ENCODE measurements at regions not wholly inside any gene's neighbourhood (a gene's known extent, or its start where the extent isn't known, plus 50 kb on each side); places are given as distances from the start of the nearest gene placed in this dataset.
"Not testable (repeated sequence)": the region's sequence is repeated elsewhere in the genome, so short reads cannot be mapped to it uniquely, and the experiment has no call there.

DNA sequence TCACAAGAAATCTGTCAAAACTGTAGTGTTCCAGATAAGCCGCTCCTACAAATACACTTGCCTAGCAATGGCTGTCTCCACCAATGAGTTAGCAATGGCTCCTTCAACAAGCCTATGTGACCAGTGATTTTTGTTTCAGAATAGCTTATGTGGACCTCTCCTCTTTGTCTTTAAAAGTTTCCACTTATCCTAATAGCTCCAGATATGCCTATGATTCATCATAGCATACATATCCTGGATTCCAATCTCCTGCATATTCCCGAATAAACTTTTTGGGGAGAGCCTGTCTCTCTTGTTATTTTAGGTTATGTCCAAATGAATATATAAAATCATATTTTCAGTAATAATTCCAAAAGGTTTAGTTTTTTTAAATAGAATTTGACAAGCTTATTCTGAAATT, 510.6 kb downstream of the ARL4A start:
- DNase-seq (ENCODE audit: low read depth), result no peak

DNA sequence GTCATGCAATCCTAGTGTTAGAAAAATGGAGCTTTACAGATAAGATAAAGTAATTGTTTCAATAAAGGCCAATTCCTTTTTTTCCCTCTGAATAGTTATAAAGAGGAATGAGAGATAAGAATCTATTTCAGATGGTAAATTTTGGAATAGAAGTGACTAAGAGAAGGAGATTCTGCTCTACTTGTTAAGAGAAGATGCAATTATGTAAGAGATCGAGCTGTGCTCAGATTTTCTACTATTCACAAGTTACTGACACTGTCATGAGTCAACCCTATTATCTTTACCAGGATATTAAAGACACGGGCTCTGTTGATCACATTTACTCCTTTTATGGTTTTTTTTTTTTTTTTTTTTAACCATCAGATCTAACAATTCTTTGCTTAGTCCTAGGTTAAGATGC, 511.3 kb downstream of the ARL4A start:
- DNase-seq (ENCODE audit: low read depth), result no peak

GRCh38 chr7:13201628-13202027, 514.2 kb downstream of the ARL4A start:
- no peak for DNase-seq (ENCODE audit: low read depth)

DNA sequence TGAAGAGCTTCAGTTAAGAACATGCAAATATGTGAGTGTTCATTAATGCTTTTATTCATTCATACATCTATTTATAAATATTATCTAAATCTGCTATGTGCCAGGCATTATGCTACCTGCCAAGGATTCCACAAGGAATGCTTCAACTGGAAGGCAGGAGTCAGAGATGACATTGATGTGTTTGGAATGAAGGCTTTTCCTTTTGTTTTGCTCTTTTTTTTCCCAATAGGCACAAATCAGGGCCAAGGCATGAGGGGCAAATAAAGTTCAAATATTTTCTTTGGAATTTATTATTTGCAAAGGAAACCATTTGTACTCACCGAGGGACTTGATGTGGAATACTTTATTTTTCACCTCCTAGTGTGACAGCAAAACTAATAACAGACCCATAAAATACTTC, 530.3 kb downstream of the ARL4A start:
- DNase-seq (ENCODE audit: low read depth), result peak; percentile 20

DNA sequence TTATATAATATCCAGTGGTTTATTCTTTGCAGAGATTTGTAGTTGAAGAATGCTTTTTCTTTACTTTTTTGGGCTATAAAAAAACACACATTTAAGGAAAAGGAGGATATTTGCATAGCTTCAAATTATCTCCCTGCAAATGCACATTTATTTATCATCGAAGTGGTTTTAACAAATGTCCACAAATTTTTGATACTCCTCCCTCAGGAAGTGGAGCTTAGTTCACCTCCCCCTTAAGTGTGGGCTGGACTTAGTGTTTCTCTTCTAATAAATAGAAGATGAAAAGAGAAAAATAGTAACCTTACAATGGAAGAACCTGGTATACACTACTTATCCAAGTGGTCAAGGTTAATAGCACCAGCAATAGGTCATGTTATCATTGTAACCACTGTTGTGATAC, 537.6 kb downstream of the ARL4A start:
- no peak for DNase-seq (ENCODE audit: low read depth)

GRCh38 chr7:13226385-13226784, 539.0 kb downstream of the ARL4A start:
- DNase-seq (ENCODE audit: low read depth), result no peak

DNA sequence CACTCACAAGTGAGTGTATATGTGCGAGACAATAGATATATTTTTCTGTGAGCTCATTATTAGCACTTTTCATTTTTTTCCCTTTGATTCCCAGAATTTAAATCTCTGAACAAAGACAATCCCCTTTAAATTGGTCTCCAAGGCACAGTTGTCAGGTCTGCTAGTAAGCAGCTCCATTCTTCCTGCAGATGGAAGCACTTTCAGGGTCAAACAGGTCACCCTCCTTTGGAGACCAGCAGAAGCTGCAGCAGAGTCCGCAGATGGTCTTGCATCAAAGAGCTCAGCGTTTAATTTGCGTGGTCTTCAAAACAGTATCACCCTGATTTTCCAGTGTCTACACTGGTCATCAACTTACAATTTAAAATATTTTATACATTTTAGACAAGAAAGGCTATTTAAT, 543.8 kb downstream of the ARL4A start:
- no peak for DNase-seq (ENCODE audit: low read depth)

DNA sequence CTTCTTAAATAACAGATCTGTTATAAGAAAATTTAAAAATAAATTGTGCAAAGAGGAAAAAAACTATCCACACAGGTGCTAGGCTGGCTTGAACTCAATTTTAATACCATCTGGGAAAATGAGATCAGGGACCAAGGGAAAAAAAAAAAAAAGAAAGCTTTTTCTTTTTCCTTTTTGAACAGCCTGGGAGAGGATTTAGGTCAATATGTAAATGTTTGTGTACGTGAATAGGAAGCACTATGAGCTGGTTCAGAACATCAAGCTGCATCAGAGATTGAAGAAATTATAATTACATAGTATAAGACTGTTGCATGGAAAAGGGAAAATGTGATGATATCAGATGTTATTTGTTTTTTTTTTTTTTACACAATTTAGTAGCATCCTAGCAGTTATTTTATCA, 548.0 kb downstream of the ARL4A start:
- DNase-seq (ENCODE audit: low read depth), result no peak

- DNase-seq (ENCODE audit: low read depth), result no peak
Measured at GRCh38 chr7:13236026-13236425, 548.6 kb downstream of the ARL4A start.

DNA sequence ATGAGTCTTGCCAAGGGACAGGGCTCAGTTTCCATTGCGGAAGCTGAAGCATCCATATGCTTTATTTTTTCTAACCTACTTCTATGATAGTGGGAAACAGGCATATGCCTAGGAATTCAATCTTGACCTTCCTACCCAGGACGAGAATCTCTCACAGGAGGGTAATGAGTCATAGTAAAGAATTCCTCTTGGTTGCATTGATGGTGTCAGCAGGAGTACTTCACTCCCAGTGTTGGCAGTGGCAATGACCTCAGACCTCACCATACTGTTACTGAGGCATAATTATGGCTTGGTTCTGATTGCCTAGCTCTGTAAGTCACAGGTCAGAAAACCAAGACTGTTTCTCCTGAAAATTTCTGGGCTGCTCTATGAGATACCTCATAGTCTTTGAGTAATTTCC, 552.9 kb downstream of the ARL4A start:
- no peak for DNase-seq (ENCODE audit: low read depth)

DNA sequence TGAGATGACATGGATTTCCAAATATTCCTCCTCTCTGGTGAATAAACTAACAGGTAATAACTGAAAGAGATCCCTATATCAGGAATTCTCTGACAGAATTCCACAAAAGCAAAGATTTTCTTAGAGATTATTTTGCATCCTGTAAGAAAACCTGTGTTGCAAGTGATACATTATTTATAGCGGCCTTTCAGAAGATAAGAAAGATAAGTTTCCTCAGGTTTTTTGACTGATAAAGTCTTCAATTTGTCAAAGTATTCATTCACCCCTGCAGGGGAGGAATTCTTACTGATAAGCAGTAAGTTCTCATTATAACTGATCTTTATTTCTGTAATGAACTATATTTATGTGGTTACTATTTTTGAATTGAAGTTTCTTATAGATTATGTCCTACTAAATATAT, 554.0 kb downstream of the ARL4A start:
- DNase-seq (ENCODE audit: low read depth), result no peak

DNA sequence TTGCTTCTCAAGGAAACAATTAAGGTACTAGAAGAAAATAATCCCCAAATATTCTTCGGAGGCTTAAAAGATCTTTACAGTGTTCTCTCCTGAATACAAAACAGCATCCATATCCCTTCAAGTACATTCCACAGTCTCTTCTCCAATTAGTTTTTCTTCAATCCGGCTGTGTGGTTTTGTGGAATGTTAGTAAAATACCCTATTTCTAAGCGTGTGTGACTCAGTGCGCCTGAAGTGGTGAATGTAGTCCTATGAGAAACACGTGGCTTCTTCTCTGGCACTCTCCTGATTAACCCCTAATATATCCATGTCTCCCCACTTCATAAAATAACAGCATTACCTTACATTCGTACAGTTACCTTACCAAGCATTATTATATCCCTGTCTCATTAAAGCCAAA, 570.2 kb downstream of the ARL4A start:
- no peak for DNase-seq (ENCODE audit: low read depth)

DNA sequence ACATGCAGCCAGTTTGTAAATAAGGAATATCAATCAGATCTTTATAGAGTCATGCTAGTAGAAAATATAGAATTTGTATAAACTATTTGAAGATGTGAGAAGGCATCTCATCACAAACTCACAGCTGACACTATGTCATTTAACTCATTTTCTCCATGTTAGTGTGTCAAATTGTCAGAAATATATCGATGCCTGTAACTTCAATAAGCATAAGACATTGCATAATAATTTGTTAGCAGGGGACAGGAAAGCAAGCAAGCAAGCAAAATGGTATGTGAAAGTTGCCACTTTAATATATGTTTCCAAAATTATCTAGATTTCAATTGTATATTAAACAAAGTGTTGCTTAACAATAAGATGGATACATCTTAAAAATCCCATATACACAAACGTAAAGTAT, 571.0 kb downstream of the ARL4A start:
- DNase-seq (ENCODE audit: low read depth), result no peak

DNA sequence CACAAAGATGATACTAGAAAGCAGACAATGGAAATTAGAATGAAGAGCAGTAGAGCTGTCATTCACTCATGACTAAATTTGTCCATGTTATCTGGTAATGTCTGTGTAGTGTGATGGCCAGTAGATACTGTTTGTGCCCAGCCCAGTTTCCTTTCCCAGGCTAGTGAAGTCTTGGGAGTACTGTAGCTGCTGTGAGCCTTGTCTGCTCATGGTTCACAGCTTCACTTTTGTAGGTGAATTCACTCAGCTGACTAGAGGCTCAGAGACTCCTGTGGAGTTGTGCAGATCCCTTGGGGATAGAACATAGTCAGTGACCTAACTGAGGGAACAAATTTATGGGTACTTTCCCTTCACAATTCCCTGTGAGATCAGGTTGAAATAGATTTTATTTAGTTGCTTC, 572.5 kb downstream of the ARL4A start:
- no peak for DNase-seq (ENCODE audit: low read depth)

- peak; percentile 20 for DNase-seq (ENCODE audit: low read depth)
Measured at GRCh38 chr7:13262929-13263530, 575.6 kb downstream of the ARL4A start.

- no peak for DNase-seq (ENCODE audit: low read depth)
Measured at GRCh38 chr7:13265271-13265670, 577.8 kb downstream of the ARL4A start.

GRCh38 chr7:13274205-13274604, 586.8 kb downstream of the ARL4A start:
- not testable (repeated sequence) for DNase-seq (ENCODE audit: low read depth)

DNA sequence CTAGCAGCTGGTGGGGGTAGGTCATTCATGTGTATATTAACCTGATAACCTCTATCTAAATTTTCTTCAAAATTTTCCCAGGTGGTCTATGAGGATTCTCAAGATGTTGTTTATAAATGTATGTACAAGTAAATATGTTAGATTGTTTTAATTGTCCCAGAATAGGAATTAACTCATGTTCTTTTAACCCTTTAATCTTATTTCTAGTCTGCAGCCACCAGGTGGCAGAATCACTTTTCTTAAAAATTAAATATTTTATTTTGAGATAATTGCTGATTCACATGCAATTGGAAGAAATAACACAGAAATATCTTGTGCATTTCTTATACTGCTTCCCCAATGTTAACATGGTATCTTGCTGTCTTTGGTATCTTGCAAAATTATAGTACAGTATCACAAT, 589.5 kb downstream of the ARL4A start:
- DNase-seq (ENCODE audit: low read depth), result no peak

DNA sequence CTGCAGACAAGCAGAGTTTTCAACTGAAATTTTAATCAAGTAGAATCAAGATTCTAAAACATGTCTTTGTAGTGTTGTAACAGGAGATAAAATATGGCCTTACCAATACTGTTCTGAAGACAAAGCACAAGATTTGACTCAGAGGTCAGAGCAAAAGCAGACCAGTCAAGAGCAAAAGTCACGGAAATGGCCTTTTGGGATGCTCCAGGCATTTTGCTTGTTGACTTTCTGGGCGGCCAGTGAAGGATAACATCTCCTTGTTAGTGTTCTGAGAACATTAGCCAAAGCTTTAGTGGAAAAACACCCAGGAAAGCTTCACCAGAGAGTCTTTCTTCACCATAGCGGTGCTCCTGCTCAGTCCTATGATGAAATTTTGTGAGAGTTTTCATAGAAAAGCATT, 590.6 kb downstream of the ARL4A start:
- no peak for DNase-seq (ENCODE audit: low read depth)

DNA sequence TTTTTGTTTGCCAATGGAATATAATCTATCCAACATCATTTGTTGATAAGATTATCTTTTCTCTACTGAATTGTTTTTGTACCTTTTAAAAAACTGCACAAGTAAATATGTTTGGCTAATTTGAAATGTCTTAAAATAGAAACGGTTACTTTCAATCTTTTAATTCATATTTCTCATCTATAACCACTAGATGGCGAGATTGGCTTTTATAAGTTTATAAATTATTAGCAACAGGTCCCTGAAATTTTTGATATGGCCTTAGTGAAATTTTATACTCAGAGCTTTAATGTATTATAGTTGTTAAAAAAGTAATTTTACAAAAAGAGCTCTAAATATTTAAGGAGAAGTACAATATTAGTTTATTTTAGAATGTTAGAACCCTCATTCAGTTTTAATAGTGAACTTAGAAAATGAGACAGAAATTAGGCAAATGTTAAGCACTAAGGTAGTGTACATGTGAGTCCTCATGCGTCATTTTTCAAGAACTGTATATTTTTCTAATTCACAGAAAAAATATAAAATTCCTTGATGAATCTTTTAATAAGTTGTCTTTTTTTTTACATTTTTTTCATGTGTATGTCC, 592.5 kb downstream of the ARL4A start:
- no peak for DNase-seq (ENCODE audit: low read depth)

DNA sequence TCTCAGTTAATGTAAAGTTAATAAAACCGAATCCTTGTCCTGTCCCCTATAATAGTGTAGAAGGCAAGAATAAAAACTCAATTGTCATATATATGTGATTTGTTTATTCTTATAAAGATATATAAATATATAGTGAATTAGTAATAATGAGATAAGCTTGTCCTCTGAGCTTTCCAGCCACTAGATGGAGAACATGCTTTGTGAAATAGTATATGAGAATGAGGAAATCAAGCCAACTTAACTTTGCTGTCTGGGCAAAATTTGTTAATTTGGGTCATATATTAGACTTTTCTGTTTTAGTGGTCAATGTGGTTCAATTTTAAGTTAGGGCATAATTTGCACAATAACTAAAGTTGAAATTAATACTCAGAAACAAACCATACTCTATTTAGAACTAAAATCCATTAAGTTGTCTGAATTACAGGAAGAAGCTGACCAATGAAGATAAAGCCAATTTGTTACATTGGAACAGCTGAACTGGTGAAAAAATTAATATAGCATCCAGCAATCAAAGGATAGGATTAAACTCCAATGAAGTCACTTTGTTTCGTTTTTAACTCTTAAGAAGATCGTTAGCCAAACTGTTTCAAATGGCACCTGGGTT, 595.0 kb downstream of the ARL4A start:
- DNase-seq (ENCODE audit: low read depth), result peak; percentile 14

DNA sequence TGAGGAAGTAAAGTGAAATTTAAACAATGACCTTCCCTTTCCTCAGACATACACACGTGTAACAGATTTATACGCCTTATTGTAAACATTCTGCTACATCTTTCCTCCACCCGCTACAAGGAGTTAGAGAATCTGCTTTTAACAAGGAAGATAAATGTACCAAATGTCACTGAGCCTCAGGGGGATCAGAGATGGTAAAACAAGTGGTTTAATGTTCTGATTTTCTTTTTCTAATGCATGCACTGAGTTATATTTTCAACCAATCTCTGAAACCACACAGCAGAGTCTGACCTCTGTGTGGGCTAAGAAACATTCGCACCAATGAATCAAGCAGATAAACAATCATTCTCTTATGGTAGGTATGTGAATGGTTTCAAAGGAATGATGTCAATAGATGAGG, 599.5 kb downstream of the ARL4A start:
- no peak for DNase-seq (ENCODE audit: low read depth)

DNA sequence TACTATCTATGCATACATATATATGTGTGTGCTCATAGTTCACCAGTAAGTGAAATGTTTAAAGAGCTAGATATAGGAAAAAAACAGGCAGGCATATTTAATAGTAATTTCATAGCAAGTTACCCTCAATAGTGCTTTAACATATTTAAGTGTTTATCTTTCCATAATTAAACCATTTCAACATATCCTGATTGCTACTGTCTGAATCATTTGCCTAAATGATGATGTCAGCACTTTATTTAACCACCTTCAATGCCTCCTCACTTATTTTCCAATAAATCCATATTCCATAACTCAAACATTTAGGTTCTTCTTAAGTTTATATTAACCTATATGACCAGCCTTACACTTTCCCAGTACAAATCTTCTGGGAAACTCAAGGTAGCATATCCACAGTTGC, 601.1 kb downstream of the ARL4A start:
- no peak for DNase-seq (ENCODE audit: low read depth)

DNA sequence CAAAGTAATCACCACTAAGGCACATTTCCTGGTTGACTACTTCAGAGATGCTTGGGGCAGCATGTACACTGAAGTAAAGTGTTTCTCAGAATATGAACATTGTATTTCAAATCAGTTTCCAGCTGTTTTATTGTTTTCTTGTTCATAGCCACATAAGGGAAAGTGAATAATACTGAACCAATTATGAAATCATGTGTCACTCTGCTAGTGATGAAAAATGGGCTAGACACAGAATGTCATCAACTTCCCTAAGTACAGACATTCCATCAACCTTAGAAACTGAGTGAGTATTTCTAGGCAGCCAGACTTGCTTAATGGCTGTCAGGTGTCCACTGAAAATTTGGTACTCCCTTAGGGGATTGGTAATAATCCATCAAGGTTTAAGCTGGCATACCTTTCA, 603.5 kb downstream of the ARL4A start:
- no peak for DNase-seq (ENCODE audit: low read depth)
